Stimulated activated CD8-positive, alpha-beta memory T cell treated with anti-CD3 and anti-CD28 coated beads, Interleukin-7, amount 100 ng/mL, for 1 hour (primary cell): ENCODE measurements at regions not wholly inside any gene's neighbourhood (a gene's known extent, or its start where the extent isn't known, plus 50 kb on each side); places are given as distances from the start of the nearest gene placed in this dataset.
"Not testable (repeated sequence)": the region's sequence is repeated elsewhere in the genome, so short reads cannot be mapped to it uniquely, and the experiment has no call there.

ENCODE experiments used
- DNase-seq, 2 donors: peaks; one replicate each; pipeline ENCODE4 v3.0.0-alpha.2; 2020; ENCODE audit warnings: low read depth in 2 of 2

DNA sequence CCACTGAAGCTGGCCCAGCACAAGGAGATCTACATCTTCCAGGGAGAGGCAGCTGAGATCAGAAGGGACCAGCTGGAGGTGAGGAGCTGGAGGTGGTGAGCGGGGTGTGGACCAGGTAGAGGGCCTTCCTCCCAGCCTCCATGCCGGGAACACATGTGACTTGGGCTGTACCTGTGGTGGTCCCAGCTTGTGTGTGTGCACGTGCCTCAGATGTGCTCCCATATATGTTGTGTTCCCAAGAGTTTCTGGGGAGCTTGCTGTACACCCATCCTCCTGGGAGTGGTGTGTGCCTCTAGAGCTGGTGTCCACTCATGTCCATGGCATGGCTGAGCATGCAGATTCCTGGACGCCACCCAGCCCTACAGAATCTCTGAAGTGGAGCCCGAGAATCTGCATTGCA, 183.7 kb upstream of the AKAP13 start:
- not testable (repeated sequence) for DNase-seq

DNA sequence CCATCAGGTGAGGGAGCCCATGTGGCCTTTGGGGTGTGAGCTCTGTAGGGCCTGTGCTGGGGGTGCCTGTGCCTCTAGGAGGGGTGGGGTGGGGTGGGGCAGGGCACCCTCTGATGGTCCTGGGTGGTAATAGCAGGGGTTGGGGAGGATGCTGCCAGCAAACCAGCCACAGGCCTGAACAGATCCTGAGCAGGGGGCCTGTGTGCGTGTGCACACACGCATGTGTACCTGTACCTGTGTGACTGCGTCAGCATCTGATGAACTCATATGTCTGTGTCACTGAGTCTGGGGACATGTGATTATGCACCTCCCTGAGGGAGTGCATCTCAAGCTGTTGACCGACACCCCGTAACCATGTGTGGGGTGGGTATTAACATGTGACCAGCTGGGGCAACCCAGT, 182.8 kb upstream of the AKAP13 start:
- DNase-seq: not testable (repeated sequence)

GRCh38 chr15:85198432-85198831, 182.0 kb upstream of the AKAP13 start:
- not testable (repeated sequence) for DNase-seq

DNA sequence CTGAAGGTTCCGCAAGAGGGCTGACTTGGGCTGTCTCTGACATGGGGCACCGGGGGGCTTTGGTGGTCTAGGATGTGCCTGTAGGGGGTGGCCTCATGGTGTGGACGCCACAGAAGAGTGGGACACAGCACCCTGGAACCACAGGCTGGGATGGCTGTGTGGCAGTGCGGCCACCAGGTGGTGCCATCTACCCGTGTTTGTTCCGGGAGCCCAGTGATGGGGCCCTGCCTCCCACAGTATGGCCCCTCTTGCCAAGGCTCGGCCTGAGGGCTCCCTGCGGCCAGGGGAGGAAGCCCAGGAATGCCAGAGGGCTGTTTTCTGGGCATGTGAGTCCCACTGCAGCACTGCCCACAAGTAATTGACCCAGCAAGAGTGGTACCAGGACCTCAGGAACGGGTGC, 180.2 kb upstream of the AKAP13 start:
- not testable (repeated sequence) for DNase-seq

DNA sequence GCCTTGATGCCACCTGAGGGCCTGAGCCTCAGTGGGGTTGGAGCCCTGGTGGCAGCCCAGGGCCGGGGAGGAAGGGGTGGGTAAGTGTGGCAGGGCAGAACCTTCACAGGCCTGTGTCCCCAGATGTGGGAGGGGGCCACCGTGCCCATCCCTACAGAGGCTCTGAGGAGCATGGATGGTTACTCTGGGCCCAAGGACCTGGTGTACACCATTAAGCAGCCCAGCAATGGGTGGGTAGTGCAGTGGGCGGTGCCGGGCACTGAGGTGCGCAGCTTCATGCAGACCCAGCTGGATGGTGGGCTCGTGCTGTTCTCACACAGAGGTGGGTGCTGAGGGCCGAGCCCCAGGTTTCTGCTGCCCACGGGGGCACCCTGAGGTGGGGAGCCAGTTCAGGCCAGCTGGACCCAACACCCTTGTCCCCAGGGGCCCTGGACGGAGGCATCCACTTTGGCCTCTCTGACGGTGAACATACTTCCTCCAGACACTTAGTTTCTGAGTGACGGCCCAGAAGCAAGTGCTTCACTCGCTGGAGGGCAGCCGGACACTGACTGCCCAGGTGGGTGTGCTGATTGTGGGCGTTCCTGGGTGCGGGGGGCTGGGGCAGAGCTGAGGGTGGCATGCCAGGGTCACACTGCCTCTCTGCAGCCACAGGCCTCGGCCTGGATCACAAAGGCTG, 179.1 kb upstream of the AKAP13 start:
- not testable (repeated sequence) for DNase-seq

DNA sequence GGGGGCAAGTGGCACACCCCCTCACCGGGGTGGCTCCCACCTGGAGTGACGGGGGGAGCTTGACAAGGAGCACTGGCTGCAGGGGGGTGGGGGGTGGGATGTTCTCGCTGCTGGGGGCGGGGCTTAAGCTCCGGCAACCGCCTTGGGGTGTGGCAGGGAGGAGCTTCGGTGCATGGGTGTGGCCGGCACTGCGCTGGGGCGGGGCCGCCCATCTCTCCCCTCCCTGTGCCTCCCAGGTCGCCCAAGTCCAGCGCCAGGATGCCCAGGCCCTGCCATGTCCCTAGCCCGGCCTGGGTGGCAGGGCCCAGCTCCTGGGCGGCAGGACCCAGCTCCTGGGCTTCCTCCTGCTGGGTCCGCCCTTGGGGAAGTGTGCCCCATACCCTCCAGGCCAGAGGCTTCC, 175.9 kb upstream of the AKAP13 start:
- DNase-seq: not testable (repeated sequence)

- not testable (repeated sequence) for DNase-seq
Measured at GRCh38 chr15:85233791-85234325, 146.5 kb upstream of the AKAP13 start.

GRCh38 chr15:85234450-85235196, 145.8 kb upstream of the AKAP13 start:
- not testable (repeated sequence) for DNase-seq

- DNase-seq: not testable (repeated sequence)
Measured at GRCh38 chr15:85244056-85244455, 136.3 kb upstream of the AKAP13 start.

DNA sequence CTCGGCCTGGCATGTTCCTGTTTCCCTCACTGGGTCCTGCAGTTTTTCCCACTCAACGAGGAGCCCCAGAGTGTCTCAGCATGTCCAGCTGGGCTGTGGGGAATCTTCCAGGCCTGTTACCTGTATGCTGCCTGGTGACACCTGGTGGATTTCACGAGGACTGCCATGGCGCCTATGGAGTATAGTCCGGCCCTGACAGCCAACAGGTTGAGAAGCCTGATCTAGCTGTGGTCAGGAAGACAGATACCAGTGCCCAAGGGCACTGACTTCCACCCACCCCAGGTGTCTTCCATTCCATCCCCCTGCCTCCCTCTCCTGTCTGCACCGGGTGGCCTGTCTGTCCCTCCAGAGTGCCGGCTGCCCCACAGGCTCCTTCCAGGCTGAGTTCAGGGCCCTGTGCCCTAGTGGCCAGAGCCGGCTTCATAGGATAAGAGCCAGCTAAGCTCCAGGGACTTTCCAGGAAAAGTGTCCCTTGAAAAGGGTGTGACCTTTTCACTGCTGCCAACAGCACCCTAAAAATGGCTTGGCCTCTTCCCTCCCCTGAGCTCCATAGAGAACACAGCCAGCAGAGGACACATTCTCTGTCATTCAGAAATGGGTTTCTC, 129.4 kb upstream of the AKAP13 start:
- not testable (repeated sequence) for DNase-seq

- DNase-seq: not testable (repeated sequence)
Measured at GRCh38 chr15:85253196-85253915, 127.0 kb upstream of the AKAP13 start.

- not testable (repeated sequence) for DNase-seq
Measured at GRCh38 chr15:85254961-85255360, 125.4 kb upstream of the AKAP13 start.

DNA sequence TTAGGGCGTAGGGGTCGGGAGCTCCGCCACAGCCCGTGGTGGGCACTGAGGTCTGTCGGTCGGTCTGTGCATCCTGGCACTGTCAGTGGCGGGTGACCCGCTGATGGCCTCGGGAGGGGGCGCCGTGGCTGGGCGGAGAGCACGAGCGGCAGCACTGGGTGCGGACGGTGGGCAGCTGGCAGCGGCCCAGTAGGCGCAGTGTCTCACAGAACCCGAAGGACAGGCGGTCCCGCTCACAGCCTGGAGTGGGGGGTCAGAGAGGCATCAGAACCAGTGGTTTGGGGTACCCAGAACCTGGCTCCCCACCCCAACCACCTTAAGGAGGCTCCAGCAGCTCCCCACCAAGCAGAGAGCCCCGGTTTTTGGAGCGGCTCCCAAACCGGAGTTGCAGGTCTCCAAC, 124.9 kb upstream of the AKAP13 start:
- not testable (repeated sequence) for DNase-seq

DNA sequence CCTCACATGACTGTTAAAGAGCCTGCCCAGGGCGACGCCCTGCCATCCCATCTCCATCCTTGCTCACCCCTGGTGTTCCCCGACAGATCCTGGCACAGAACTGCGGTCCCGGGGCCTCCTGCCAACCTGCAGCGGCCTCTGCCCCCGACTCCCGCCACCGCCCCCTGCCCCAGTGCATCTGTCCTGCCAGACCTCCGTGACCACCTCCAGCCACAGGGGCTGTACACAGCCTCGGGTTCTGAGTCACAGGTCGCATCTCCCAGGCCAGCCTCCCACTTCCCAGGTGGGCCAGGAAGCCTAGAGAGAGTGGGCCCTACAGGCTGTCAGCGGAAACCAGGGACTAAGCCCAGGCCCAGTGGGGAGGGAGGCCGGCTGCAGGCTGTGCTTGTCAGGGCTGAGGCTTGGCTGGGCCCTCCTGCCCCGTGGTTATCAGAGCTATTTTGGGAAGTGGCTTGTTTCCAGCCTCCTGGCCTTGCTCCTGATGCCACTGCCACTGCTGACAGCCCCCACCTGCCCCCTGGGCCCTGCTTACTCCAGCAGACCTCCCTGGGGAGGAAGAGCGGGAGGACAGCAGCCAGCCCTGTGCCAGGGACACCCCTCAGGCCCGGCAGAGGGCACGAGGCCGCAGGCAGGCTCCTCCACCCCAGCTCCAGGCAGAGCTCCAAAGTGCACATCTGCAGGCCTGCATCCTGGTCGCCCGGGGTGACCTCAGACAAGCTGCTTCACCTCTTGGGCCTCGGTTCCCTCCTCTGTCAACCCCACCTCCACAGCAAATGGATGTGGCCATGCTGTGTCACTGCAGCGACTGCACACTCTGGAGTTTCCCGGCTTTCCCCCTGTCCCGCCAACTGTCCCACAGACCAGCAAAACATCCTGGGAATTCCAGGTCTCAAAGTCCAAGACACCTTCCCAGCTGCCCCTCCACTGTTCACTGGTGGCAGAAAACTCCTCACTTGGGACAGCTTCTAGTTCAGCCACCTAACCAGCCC, 124.1 kb upstream of the AKAP13 start:
- DNase-seq: not testable (repeated sequence)

- DNase-seq: not testable (repeated sequence)
Measured at GRCh38 chr15:85258062-85258445, 122.3 kb upstream of the AKAP13 start.

GRCh38 chr15:85258559-85259209, 121.7 kb upstream of the AKAP13 start:
- DNase-seq: not testable (repeated sequence)

DNA sequence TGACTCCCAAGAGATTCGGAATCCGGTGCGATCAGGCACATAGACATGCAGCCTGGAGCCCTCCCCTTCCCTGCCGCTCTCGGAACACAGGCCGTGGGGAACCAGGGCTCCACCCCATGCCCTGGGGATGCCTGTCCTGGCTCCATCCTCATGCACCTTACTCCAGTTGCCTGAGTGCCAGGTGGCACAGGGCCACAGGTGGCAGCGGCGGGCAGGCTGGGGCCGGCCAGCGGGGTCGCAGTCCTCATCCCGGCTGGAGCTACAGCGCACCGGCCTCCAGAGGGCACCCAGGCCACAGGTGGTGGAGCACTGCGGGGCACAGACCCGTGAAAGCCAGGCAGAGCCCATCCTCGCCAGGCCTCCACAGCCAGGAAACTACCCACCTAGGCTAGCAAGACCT, 119.9 kb upstream of the AKAP13 start:
- DNase-seq: not testable (repeated sequence)

GRCh38 chr15:85262461-85263055, 117.8 kb upstream of the AKAP13 start:
- not testable (repeated sequence) for DNase-seq

- not testable (repeated sequence) for DNase-seq
Measured at GRCh38 chr15:85263842-85264440, 116.5 kb upstream of the AKAP13 start.
